DND-41 (cell line): ENCODE measurements at regions not wholly inside any gene's neighbourhood (a gene's known extent, or its start where the extent isn't known, plus 50 kb on each side); places are given as distances from the start of the nearest gene placed in this dataset.
"Not testable (repeated sequence)": the region's sequence is repeated elsewhere in the genome, so short reads cannot be mapped to it uniquely, and the experiment has no call there.

Source experiments
- CTCF ChIP-seq: IDR thresholded peaks from 2 replicates; pipeline ENCODE4 v1.5.1; 2012; ENCODE audit warnings: borderline replicate concordance, low read length, moderate library complexity, mild to moderate bottlenecking; ENCODE audit not compliant: poor library complexity, severe bottlenecking; ENCODE audit errors: extremely low read depth
- EZH2 ChIP-seq: IDR thresholded peaks from 3 replicates; pipeline ENCODE4 v1.6.1; 2012; ENCODE audit warnings: borderline replicate concordance, low read depth, mild to moderate bottlenecking, moderate library complexity, low read length, inconsistent platforms; ENCODE audit not compliant: severe bottlenecking

- not testable (repeated sequence) for TF ChIP-seq CTCF, EZH2
These were observed 241.8 kb downstream of the LIPI start for GRCh38 chr21:13969002-13969401.
